ENCODE measurements at regions not wholly inside any gene's neighbourhood (a gene's known extent, or its start where the extent isn't known, plus 50 kb on each side); places are given as distances from the start of the nearest gene placed in this dataset.
"Not testable (repeated sequence)": the region's sequence is repeated elsewhere in the genome, so short reads cannot be mapped to it uniquely, and the experiment has no call there.

GRCh38 chr5:56731473-56731872, 83.9 kb upstream of the MAP3K1 start:
- H3K4me1 ChIP-seq (ENCODE audit: insufficient read depth, low read length) = peaks cover 19% of the 10 kb centered on the region
- WGBS = 100% methylated on average over 2 of the region's 2 CpGs
- H3K36me3 ChIP-seq (ENCODE audit: insufficient read depth, low read length); H3K4me3 ChIP-seq (ENCODE audit: low read length); H3K27me3 ChIP-seq (ENCODE audit: insufficient read depth, low read length); H3K9ac ChIP-seq (ENCODE audit: low read depth, low read length); H3K9me3 ChIP-seq (ENCODE audit: insufficient read depth, low read depth, low read length); H3K27ac ChIP-seq (ENCODE audit: low read depth, low read length): not testable (repeated sequence)

DNA sequence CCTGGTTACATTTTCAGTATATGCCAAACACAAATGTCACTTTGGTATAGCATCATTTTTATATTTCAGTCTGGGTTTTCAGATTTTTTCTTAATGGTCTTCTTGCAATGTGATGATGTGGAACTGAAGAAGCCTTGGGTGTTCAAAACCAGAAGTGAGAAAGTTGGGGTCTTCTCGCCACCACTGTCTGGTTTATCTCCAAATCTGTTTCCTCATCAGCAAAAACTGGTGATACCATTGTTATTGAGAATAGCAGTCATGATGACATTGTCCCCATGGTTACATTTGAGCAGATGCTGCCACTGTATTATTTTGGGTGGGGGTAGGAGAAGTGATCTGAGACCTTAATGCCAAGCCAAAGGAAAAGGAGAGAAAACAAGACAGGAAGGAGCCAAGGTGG, 85.9 kb upstream of the MAP3K1 start:
- Histone ChIP-seq H3K4me1 (ENCODE audit: insufficient read depth, low read length) (peaks cover 10% of the 10 kb centered on the region), H3K9me3 (ENCODE audit: insufficient read depth, low read depth, low read length) (no peaks in the 10 kb centered on the region), H3K9ac (ENCODE audit: low read depth, low read length) (no peak overlapping the region), H3K27me3 (ENCODE audit: insufficient read depth, low read length) (no peaks in the 10 kb centered on the region), H3K27ac (ENCODE audit: low read depth, low read length) (no peak overlapping the region), H3K4me3 (ENCODE audit: low read length) (no peak overlapping the region), H3K36me3 (ENCODE audit: insufficient read depth, low read length) (no peaks in the 10 kb centered on the region)
- 91% methylated on average over 1 of the region's 1 CpG for WGBS

- H3K27me3 ChIP-seq (ENCODE audit: insufficient read depth, low read length) = no peaks in the 10 kb centered on the region
- no peak overlapping the region for H3K27ac ChIP-seq (ENCODE audit: low read depth, low read length)
- H3K9ac ChIP-seq (ENCODE audit: low read depth, low read length) = no peak overlapping the region
- no peaks in the 10 kb centered on the region for H3K9me3 ChIP-seq (ENCODE audit: insufficient read depth, low read depth, low read length)
- H3K4me1 ChIP-seq (ENCODE audit: insufficient read depth, low read length) = no peaks in the 10 kb centered on the region
- H3K4me3 ChIP-seq (ENCODE audit: low read length) = no peak overlapping the region
- WGBS = 91% methylated on average over 7 of the region's 8 CpGs
- no peaks in the 10 kb centered on the region for H3K36me3 ChIP-seq (ENCODE audit: insufficient read depth, low read length)
Observed at GRCh38 chr5:56725711-56726411, 89.5 kb upstream of the MAP3K1 start.

- not testable (repeated sequence) for H3K9me3 ChIP-seq (ENCODE audit: insufficient read depth, low read depth, low read length); H3K4me1 ChIP-seq (ENCODE audit: insufficient read depth, low read length); H3K27ac ChIP-seq (ENCODE audit: low read depth, low read length); H3K4me3 ChIP-seq (ENCODE audit: low read length); H3K9ac ChIP-seq (ENCODE audit: low read depth, low read length); H3K27me3 ChIP-seq (ENCODE audit: insufficient read depth, low read length); H3K36me3 ChIP-seq (ENCODE audit: insufficient read depth, low read length)
- WGBS = 94% methylated on average over 4 of the region's 4 CpGs
Observed at GRCh38 chr5:56724857-56725256, 90.5 kb upstream of the MAP3K1 start.

DNA sequence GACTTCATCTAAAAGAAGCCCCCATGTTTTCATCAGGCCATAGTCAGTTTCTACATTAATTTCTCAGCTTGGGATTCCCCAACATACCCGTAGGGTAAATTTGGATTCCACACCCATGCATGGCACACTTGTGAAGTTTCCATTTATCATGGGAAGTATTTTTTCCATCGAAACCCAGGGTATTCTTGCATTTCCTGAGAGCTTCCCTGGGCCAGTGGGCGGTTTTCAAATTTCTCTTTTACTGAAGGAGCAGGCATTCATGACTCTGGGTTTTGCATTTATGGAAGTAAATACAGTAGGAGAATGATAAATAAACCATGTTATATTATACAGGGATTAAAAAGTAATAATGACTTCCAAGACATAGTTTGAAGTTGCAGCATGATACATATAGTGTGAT, 93.0 kb upstream of the MAP3K1 start:
- no peaks in the 10 kb centered on the region for H3K27me3 ChIP-seq (ENCODE audit: insufficient read depth, low read length)
- H3K9me3 ChIP-seq (ENCODE audit: insufficient read depth, low read depth, low read length) = no peaks in the 10 kb centered on the region
- 94% methylated on average over 3 of the region's 3 CpGs for WGBS
- no peak overlapping the region for H3K9ac ChIP-seq (ENCODE audit: low read depth, low read length)
- no peak overlapping the region for H3K27ac ChIP-seq (ENCODE audit: low read depth, low read length)
- H3K4me1 ChIP-seq (ENCODE audit: insufficient read depth, low read length) = no peaks in the 10 kb centered on the region
- no peak overlapping the region for H3K4me3 ChIP-seq (ENCODE audit: low read length)
- H3K36me3 ChIP-seq (ENCODE audit: insufficient read depth, low read length) = no peaks in the 10 kb centered on the region

DNA sequence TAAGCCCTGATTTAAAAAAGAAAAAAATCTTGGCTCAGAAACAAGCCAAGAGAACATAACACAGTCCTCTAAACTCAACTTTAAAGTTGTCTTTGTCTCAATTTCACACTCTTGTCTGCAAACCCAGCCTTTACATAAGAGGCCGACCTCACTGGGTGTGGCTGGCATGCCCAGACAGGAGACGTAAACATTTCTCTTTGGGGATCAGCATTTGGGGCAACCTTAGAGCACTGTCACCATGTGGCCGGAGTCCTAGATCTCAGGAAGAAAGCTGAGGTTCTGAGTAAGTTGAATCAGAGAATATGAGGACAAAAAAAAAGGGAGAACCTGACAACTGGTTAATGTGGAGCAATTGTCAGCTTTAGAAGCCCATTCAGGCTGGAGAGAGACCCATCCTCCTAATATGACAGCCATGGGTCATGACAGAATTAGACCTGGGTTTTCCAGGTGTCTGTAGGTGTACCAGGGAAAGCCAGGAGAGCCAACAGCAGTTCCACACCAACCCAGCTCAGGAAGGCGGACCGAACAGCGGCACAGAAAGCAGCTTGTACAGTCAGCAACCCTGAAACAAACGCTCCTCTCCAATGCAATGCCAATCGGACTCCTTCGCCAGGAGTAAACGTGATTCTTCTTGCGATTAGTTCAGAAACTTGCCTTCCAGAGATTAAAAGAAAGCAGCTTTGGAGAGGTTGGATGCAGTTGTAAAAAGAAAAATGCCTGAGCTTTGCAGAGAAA, 97.9 kb upstream of the MAP3K1 start:
- no peak overlapping the region for H3K9ac ChIP-seq (ENCODE audit: low read depth, low read length)
- no peaks in the 10 kb centered on the region for H3K27me3 ChIP-seq (ENCODE audit: insufficient read depth, low read length)
- H3K4me1 ChIP-seq (ENCODE audit: insufficient read depth, low read length) = peaks cover 24% of the 10 kb centered on the region
- H3K36me3 ChIP-seq (ENCODE audit: insufficient read depth, low read length) = no peaks in the 10 kb centered on the region
- no peak overlapping the region for H3K4me3 ChIP-seq (ENCODE audit: low read length)
- WGBS = 93% methylated on average over 11 of the region's 11 CpGs
- no peaks in the 10 kb centered on the region for H3K9me3 ChIP-seq (ENCODE audit: insufficient read depth, low read depth, low read length)
- H3K27ac ChIP-seq (ENCODE audit: low read depth, low read length) = no peak overlapping the region

- Histone ChIP-seq H3K4me3 (ENCODE audit: low read length) (no peak overlapping the region), H3K27me3 (ENCODE audit: insufficient read depth, low read length) (no peaks in the 10 kb centered on the region), H3K4me1 (ENCODE audit: insufficient read depth, low read length) (peaks cover 24% of the 10 kb centered on the region), H3K9me3 (ENCODE audit: insufficient read depth, low read depth, low read length) (no peaks in the 10 kb centered on the region), H3K36me3 (ENCODE audit: insufficient read depth, low read length) (no peaks in the 10 kb centered on the region), H3K27ac (ENCODE audit: low read depth, low read length) (no peak overlapping the region), H3K9ac (ENCODE audit: low read depth, low read length) (no peak overlapping the region)
- 92% methylated on average over 3 of the region's 3 CpGs for WGBS
Observed at GRCh38 chr5:56715986-56716385, 99.4 kb upstream of the MAP3K1 start.

DNA sequence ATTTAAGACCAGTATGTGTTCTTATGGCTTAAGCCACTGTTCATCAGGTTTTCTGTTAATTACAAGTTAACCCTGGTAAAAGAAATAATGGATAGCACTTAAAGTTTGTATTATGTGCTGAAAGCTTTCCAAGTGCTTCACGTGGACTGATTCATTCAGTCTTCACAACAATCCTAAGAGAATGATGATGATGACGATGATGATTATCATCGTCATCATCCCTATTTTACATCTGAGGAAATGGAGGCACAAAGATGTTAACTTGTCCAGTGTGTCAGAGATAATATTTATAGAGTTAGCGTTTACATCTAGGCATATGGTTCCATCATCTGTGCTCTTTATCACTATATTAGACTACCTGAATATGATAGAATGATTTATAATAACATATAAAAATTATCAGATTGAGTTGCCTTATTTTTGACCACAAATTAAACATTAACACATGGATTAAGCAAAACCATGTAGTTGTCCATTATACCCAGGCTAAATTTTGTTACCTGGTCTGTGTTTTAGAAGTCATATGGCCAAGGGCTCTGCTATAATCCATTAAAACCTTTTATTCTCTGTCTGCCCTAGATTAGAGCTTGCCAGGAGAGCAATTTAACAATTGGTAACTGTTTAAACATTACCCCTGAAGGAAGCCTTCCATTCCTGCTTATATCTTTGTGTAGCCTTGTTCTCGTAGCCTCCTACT, 102.3 kb upstream of the MAP3K1 start:
- Histone ChIP-seq H3K36me3 (ENCODE audit: insufficient read depth, low read length) (no peaks in the 10 kb centered on the region), H3K27ac (ENCODE audit: low read depth, low read length) (no peak overlapping the region), H3K9ac (ENCODE audit: low read depth, low read length) (no peak overlapping the region), H3K27me3 (ENCODE audit: insufficient read depth, low read length) (no peaks in the 10 kb centered on the region), H3K4me3 (ENCODE audit: low read length) (no peak overlapping the region), H3K9me3 (ENCODE audit: insufficient read depth, low read depth, low read length) (no peaks in the 10 kb centered on the region), H3K4me1 (ENCODE audit: insufficient read depth, low read length) (peaks cover 24% of the 10 kb centered on the region)
- 79% methylated on average over 3 of the region's 5 CpGs for WGBS

- Histone ChIP-seq H3K27ac (ENCODE audit: low read depth, low read length) (no peak overlapping the region), H3K27me3 (ENCODE audit: insufficient read depth, low read length) (no peaks in the 10 kb centered on the region), H3K4me1 (ENCODE audit: insufficient read depth, low read length) (peaks cover 24% of the 10 kb centered on the region), H3K4me3 (ENCODE audit: low read length) (no peak overlapping the region), H3K36me3 (ENCODE audit: insufficient read depth, low read length) (no peaks in the 10 kb centered on the region), H3K9ac (ENCODE audit: low read depth, low read length) (no peak overlapping the region), H3K9me3 (ENCODE audit: insufficient read depth, low read depth, low read length) (no peaks in the 10 kb centered on the region)
- 89% methylated on average over 3 of the region's 3 CpGs for WGBS
Observed at GRCh38 chr5:56710826-56711590, 104.3 kb upstream of the MAP3K1 start.

DNA sequence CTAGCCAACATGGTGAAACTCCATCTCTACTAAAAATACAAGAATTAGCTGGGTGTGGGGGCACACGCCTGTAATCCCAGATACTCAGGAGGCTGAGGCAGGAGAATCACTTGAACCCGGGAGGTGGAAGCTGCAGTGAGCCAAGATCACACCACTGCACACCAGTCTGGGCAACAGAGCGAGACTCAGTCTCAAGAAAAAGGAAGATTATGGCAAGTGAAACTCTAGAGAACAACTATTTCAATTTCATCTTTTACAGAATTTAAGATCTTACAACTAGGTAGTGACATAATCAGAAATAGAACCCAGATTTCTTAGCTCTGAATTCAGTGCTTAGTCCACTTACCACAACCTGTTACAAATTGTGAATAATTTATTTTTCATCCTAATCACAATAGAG, 108.8 kb upstream of the MAP3K1 start:
- Histone ChIP-seq H3K9me3 (ENCODE audit: insufficient read depth, low read depth, low read length) (no peaks in the 10 kb centered on the region), H3K4me1 (ENCODE audit: insufficient read depth, low read length) (no peaks in the 10 kb centered on the region), H3K27ac (ENCODE audit: low read depth, low read length) (no peak overlapping the region), H3K9ac (ENCODE audit: low read depth, low read length) (no peak overlapping the region), H3K4me3 (ENCODE audit: low read length) (no peak overlapping the region), H3K36me3 (ENCODE audit: insufficient read depth, low read length) (no peaks in the 10 kb centered on the region), H3K27me3 (ENCODE audit: insufficient read depth, low read length) (no peaks in the 10 kb centered on the region)
- WGBS = 94% methylated on average over 3 of the region's 3 CpGs

DNA sequence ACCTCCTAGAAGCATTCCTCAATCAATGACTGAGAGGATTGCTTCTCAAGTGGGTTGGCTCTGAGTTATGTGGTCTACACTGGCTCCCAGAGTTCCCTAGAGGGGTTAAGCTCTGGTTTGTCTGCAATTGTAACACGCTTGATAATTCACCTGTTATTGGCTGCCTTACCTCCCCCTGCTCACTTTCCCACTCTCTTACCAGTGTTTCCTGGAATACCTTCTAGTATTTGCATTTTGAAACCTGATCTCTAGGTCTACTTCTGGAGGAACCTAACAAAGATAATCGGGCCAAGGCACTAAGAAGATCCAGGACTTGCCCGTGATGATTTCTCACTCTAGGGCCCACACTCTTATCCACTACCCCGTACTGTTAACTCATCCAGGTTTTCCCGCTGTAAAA, 110.1 kb upstream of the MAP3K1 start:
- Histone ChIP-seq H3K9ac (ENCODE audit: low read depth, low read length) (no peak overlapping the region), H3K4me3 (ENCODE audit: low read length) (no peak overlapping the region), H3K27me3 (ENCODE audit: insufficient read depth, low read length) (peaks cover 3% of the 10 kb centered on the region; the same call in 1 of the 2 replicates), H3K9me3 (ENCODE audit: insufficient read depth, low read depth, low read length) (no peaks in the 10 kb centered on the region), H3K4me1 (ENCODE audit: insufficient read depth, low read length) (no peaks in the 10 kb centered on the region), H3K27ac (ENCODE audit: low read depth, low read length) (no peak overlapping the region), H3K36me3 (ENCODE audit: insufficient read depth, low read length) (no peaks in the 10 kb centered on the region)
- WGBS = 71% methylated on average over 5 of the region's 5 CpGs

All from HUES64 (cell line).